ENCODE measurements at regions not wholly inside any gene's neighbourhood (a gene's known extent, or its start where the extent isn't known, plus 50 kb on each side); places are given as distances from the start of the nearest gene placed in this dataset.

GRCh38 chr15:72964135-72964534 lies 88.1 kb upstream of the NEO1 start:
- TF ChIP-seq POLR2A (IDR thresholded peaks at IDR 0.05), result no peak
- TF ChIP-seq, protein P1, sequence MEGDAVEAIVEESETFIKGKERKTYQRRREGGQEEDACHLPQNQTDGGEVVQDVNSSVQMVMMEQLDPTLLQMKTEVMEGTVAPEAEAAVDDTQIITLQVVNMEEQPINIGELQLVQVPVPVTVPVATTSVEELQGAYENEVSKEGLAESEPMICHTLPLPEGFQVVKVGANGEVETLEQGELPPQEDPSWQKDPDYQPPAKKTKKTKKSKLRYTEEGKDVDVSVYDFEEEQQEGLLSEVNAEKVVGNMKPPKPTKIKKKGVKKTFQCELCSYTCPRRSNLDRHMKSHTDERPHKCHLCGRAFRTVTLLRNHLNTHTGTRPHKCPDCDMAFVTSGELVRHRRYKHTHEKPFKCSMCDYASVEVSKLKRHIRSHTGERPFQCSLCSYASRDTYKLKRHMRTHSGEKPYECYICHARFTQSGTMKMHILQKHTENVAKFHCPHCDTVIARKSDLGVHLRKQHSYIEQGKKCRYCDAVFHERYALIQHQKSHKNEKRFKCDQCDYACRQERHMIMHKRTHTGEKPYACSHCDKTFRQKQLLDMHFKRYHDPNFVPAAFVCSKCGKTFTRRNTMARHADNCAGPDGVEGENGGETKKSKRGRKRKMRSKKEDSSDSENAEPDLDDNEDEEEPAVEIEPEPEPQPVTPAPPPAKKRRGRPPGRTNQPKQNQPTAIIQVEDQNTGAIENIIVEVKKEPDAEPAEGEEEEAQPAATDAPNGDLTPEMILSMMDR (IDR thresholded peaks at IDR 0.05), result no peak

Measured in prostate gland (tissue), 2 donors.